ENCODE measurements at regions not wholly inside any gene's neighbourhood (a gene's known extent, or its start where the extent isn't known, plus 50 kb on each side); places are given as distances from the start of the nearest gene placed in this dataset.

- TF ChIP-seq CTCF (conservative IDR thresholded peaks at IDR 0.05; ENCODE audit: low read depth, low read length) (no peak), EZH2 (IDR thresholded peaks at IDR 0.05; ENCODE audit: borderline replicate concordance, low read depth, low read length, poor library complexity, severe bottlenecking) (no peak)
Measured at GRCh38 chr4:175380841-175381240, 431.2 kb downstream of the GPM6A start.
